Left renal cortex interstitium (tissue), 4 donors: ENCODE measurements at regions not wholly inside any gene's neighbourhood (a gene's known extent, or its start where the extent isn't known, plus 50 kb on each side); places are given as distances from the start of the nearest gene placed in this dataset.
"Not testable (repeated sequence)": the region's sequence is repeated elsewhere in the genome, so short reads cannot be mapped to it uniquely, and the experiment has no call there.

ENCODE experiments used
- DNase-seq, 4 donors: peaks; one replicate each; pipeline ENCODE4 v3.0.0-alpha.2; 2013; ENCODE audit warnings: low read depth in 4 of 4, low spot score in 2 of 4, missing footprints in 1 of 4

- no peak for DNase-seq
These were observed 116.5 kb upstream of the NETO1 start for GRCh38 chr18:72984290-72984689.

GRCh38 chr18:72973841-72974240, 106.1 kb upstream of the NETO1 start:
- DNase-seq = no peak

GRCh38 chr18:72965616-72966015, 97.8 kb upstream of the NETO1 start:
- DNase-seq = no peak

GRCh38 chr18:72958195-72958594, 90.4 kb upstream of the NETO1 start:
- DNase-seq = not testable (repeated sequence)

- no peak for DNase-seq
These were observed 80.7 kb upstream of the NETO1 start for GRCh38 chr18:72948439-72948838.

- no peak for DNase-seq
These were observed 75.0 kb upstream of the NETO1 start for GRCh38 chr18:72942766-72943165.

- no peak for DNase-seq
These were observed 73.2 kb upstream of the NETO1 start for GRCh38 chr18:72940986-72941385.

- no peak for DNase-seq
These were observed 72.7 kb upstream of the NETO1 start for GRCh38 chr18:72940509-72940908.

GRCh38 chr18:72935744-72936143, 68.0 kb upstream of the NETO1 start:
- DNase-seq = no peak

GRCh38 chr18:72922895-72923294, 55.1 kb upstream of the NETO1 start:
- DNase-seq = no peak
